HEK293T (cell line): ENCODE measurements at regions not wholly inside any gene's neighbourhood (a gene's known extent, or its start where the extent isn't known, plus 50 kb on each side); places are given as distances from the start of the nearest gene placed in this dataset.

Experiments
- CTCF ChIA-PET: fragments of 350-600 bp; formaldehyde crosslinking; extraction: SDS; loops from one replicate; lab custom pipeline; 2021; ENCODE audit warnings: antibody characterized with exemption, inconsistent platforms; lab: Yijun Ruan, JAX
- POLR2A ChIA-PET: fragments of 350-600 bp; formaldehyde crosslinking; extraction: SDS; loops from one replicate; lab custom pipeline; 2020; ENCODE audit warnings: antibody characterized with exemption, inconsistent platforms; lab: Yijun Ruan, JAX
- DNase-seq: peaks from one replicate; pipeline ENCODE4 v3.0.0; 2012; ENCODE audit warnings: mixed read lengths; ENCODE audit errors: extremely low spot score
- ARNT ChIP-seq: fragments of 450-650 bp; IDR thresholded peaks from 2 replicates; pipeline ENCODE4 v1.6.1; 2017; ENCODE audit warnings: mild to moderate bottlenecking
- BHLHE40 ChIP-seq: fragments of 450-650 bp; IDR thresholded peaks from 2 replicates; pipeline ENCODE4 v1.6.1; 2016; ENCODE audit warnings: mild to moderate bottlenecking, moderate library complexity, borderline replicate concordance
- CTBP1 ChIP-seq: fragments of 450-650 bp; IDR thresholded peaks from 2 replicates; pipeline ENCODE4 v1.6.1; 2016; ENCODE audit warnings: borderline replicate concordance
- ELF4 ChIP-seq: fragments of 450-650 bp; IDR thresholded peaks from 2 replicates; pipeline ENCODE4 v1.6.1; 2017; ENCODE audit warnings: antibody characterized with exemption
- FOXA1 ChIP-seq: fragments of 450-650 bp; IDR thresholded peaks from 2 replicates; pipeline ENCODE4 v1.6.1; 2016; ENCODE audit warnings: mild to moderate bottlenecking
- FOXK2 ChIP-seq: fragments of 450-650 bp; IDR thresholded peaks from 2 replicates; pipeline ENCODE4 v1.6.1; 2016; ENCODE audit warnings: mild to moderate bottlenecking
- FOXM1 ChIP-seq: fragments of 450-650 bp; IDR thresholded peaks from 2 replicates; pipeline ENCODE4 v1.6.1; 2017; ENCODE audit warnings: mild to moderate bottlenecking, borderline replicate concordance
- HDGF ChIP-seq: fragments of 450-650 bp; IDR thresholded peaks from 2 replicates; pipeline ENCODE4 v1.6.1; 2017; ENCODE audit warnings: antibody characterized with exemption, borderline replicate concordance
- L3MBTL2 ChIP-seq: fragments of 450-650 bp; conservative IDR thresholded peaks from 2 replicates; pipeline ENCODE4 v1.6.1; 2016; ENCODE audit warnings: mild to moderate bottlenecking
- LEF1 ChIP-seq: fragments of 450-650 bp; IDR thresholded peaks from 2 replicates; pipeline ENCODE4 v1.6.1; 2017; ENCODE audit warnings: mild to moderate bottlenecking, borderline replicate concordance
- NFRKB ChIP-seq: fragments of 450-650 bp; IDR thresholded peaks from 2 replicates; pipeline ENCODE4 v1.6.1; 2016; ENCODE audit warnings: mild to moderate bottlenecking, moderate library complexity
- PKNOX1 ChIP-seq: fragments of 450-650 bp; IDR thresholded peaks from 2 replicates; pipeline ENCODE4 v1.6.1; 2016
- SP1 ChIP-seq: fragments of 450-650 bp; IDR thresholded peaks from 2 replicates; pipeline ENCODE4 v1.6.1; 2017
- SUZ12 ChIP-seq: fragments of 450-650 bp; IDR thresholded peaks from 2 replicates; pipeline ENCODE4 v1.6.1; 2016; ENCODE audit warnings: mild to moderate bottlenecking
- TARDBP ChIP-seq: fragments of 450-650 bp; IDR thresholded peaks from 2 replicates; pipeline ENCODE4 v1.6.1; 2016
- ZNF384 ChIP-seq: fragments of 450-650 bp; IDR thresholded peaks from 2 replicates; pipeline ENCODE4 v1.6.1; 2016

GRCh38 chr1:181354865-181355264, 128.5 kb upstream of the CACNA1E start:
- TF ChIP-seq SP1 (no peak), NFRKB (no peak), CTBP1 (no peak)
- POLR2A ChIA-PET: no interaction called here
- no peak for DNase-seq
- CTCF ChIA-PET: no interaction called here

- TF ChIP-seq FOXK2: no peak
- TF ChIP-seq ARNT: no peak
- no peak for TF ChIP-seq TARDBP
- TF ChIP-seq LEF1: no peak
- TF ChIP-seq HDGF: no peak
- TF ChIP-seq NFRKB: no peak
- no peak for TF ChIP-seq PKNOX1
- no peak for TF ChIP-seq CTBP1
- TF ChIP-seq ZNF384: no peak
- no peak for TF ChIP-seq SP1
- TF ChIP-seq ELF4: no peak
- TF ChIP-seq FOXM1: no peak
- no peak for TF ChIP-seq SUZ12
- TF ChIP-seq L3MBTL2: no peak
- TF ChIP-seq FOXA1: no peak
- no peak for TF ChIP-seq BHLHE40
- ChIA-PET CTCF (no interaction called here), POLR2A (no interaction called here)
- DNase-seq: no peak
Observed at GRCh38 chr1:181356505-181357340, 126.6 kb upstream of the CACNA1E start.

GRCh38 chr1:181359012-181359411, 124.3 kb upstream of the CACNA1E start:
- ChIA-PET CTCF (no interaction called here), POLR2A (interaction anchor here (0.9 kb wide), 1 partner anchor 8 kb away, joined by 3 read pairs; no protein-coding TSS in a partner anchor)
- DNase-seq: no peak
- TF ChIP-seq CTBP1 (no peak), BHLHE40 (no peak), ARNT (no peak), SP1 (no peak), L3MBTL2 (no peak), TARDBP (no peak), SUZ12 (no peak), ZNF384 (no peak), ELF4 (no peak), HDGF (no peak), LEF1 (no peak), FOXM1 (no peak), NFRKB (no peak), FOXK2 (no peak), PKNOX1 (no peak), FOXA1 (no peak)

- ChIA-PET POLR2A (no interaction called here), CTCF (interaction anchor here (0.7 kb wide), 1 partner anchor 60 kb away, joined by 4 read pairs; no protein-coding TSS in a partner anchor)
- DNase-seq: no peak
- TF ChIP-seq NFRKB (no peak), HDGF (no peak), L3MBTL2 (no peak), ARNT (no peak)
Observed at GRCh38 chr1:181364801-181365200, 118.5 kb upstream of the CACNA1E start.

GRCh38 chr1:181366910-181367309, 116.4 kb upstream of the CACNA1E start:
- no peak for DNase-seq
- ChIA-PET POLR2A (interaction anchor here (1.0 kb wide), 1 partner anchor 9 kb away, joined by 3 read pairs; no protein-coding TSS in a partner anchor), CTCF (no interaction called here)
- no peak for TF ChIP-seq ZNF384
- TF ChIP-seq NFRKB: no peak
- TF ChIP-seq HDGF: no peak
- no peak for TF ChIP-seq TARDBP
- TF ChIP-seq FOXA1: no peak
- no peak for TF ChIP-seq BHLHE40
- no peak for TF ChIP-seq FOXM1
- TF ChIP-seq ELF4: no peak
- TF ChIP-seq LEF1: no peak
- no peak for TF ChIP-seq ARNT
- TF ChIP-seq SP1: no peak
- TF ChIP-seq L3MBTL2: no peak
- no peak for TF ChIP-seq SUZ12
- TF ChIP-seq PKNOX1: no peak
- no peak for TF ChIP-seq FOXK2
- no peak for TF ChIP-seq CTBP1

- ChIA-PET POLR2A (no interaction called here), CTCF (no interaction called here)
- no peak for DNase-seq
- TF ChIP-seq ELF4 (no peak), TARDBP (no peak), SP1 (no peak), FOXK2 (no peak), HDGF (no peak), SUZ12 (no peak), NFRKB (no peak), BHLHE40 (no peak), ARNT (no peak), FOXA1 (no peak), L3MBTL2 (no peak), PKNOX1 (no peak)
Observed at GRCh38 chr1:181369416-181369815, 113.9 kb upstream of the CACNA1E start.
